AG20443 (cell line): ENCODE measurements at regions not wholly inside any gene's neighbourhood (a gene's known extent, or its start where the extent isn't known, plus 50 kb on each side); places are given as distances from the start of the nearest gene placed in this dataset.
"Not testable (repeated sequence)": the region's sequence is repeated elsewhere in the genome, so short reads cannot be mapped to it uniquely, and the experiment has no call there.

Experiments used
- DNase-seq: peaks from one replicate; pipeline ENCODE4 v3.0.0; 2012; ENCODE audit warnings: low spot score, mixed read lengths

DNA sequence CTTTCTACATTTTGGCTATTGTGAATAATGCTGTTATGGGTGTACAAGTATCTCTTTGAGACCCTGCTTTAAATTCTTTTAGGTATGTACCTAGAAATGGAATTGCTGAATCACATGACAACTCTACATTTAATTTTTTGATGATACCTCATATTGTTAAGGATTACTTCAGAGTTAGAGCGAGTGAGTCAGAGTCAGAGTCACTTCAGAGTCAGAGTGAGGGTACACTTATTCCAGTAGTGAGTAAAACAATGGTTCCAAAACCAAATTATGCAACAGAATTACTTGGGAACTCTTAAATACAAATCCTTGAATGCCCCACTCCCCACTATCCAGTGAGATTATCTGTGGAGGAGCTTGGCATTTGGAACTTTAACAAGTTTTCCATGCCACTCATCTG, 50.3 kb upstream of the SNRK start:
- no peak for DNase-seq

DNA sequence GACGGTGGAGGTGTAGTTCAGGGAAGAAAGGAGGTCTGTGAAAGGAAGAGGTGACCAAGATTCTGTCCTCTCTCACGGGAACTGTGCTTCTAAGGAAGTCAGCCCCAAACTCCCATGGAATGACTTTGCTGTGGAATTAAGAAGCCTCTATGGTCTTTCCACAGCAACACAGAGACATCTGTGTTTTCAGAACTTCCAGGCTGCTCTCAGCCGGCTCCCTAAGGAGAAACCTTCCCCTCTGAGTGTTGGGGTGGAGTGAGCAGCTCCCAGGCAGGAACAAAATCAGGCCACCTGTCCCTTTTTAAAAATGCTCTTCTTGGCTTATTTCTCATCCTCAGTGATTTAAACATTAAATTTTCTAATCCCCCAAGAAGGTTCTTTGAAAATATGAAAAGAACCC, 53.3 kb upstream of the SNRK start:
- no peak for DNase-seq

DNA sequence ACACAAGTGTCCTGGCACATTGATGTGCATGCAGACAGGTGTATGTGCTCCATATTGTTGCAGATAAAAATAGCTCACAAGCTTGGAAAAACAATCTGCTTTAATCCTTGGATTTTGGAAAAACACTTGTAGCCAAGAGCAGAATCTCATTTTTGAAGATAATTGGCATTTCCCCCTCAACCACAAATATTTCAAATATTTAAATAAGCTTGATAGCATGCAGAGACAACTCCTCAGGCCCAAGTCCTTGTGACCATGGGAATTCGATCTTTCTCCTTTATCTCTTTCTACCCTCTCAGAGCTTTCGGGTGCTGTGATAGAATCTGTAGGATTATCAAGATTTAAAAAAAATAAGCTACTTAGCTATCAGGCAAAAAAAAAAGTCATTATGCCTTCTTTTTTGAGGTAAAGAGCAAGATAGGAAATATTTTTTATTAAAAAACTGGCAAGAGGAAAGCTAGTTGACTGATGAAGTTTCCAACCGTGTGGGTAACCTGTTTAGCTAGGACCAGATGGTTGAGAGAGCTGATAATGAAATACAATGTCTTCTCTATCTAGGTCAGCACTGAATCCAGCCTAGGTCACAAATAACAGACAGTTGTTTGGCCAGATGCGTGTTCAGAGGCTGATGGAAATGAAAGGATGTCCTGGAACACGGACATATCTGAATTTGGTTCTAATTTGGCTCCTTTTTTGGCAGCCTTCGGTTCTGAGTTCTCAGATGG, 54.9 kb upstream of the SNRK start:
- peak; percentile 50 for DNase-seq

DNA sequence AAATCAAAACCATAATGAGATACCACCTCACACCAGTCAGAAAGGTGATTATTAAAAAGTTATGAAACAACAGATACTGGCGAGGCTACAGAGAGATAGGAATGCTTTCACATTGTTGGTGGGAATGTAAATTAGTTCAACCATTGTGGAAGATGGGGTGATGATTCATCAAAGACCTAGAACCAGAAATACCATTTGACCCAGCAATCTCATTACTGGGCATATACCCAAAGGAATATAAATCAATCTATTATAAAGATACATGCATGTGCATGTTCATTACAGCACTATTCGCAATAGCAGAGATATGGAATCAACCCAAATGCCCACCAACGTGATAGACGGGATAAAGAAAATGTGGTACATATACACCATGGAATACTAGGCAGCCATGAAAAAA, 56.5 kb upstream of the SNRK start:
- DNase-seq = not testable (repeated sequence)

DNA sequence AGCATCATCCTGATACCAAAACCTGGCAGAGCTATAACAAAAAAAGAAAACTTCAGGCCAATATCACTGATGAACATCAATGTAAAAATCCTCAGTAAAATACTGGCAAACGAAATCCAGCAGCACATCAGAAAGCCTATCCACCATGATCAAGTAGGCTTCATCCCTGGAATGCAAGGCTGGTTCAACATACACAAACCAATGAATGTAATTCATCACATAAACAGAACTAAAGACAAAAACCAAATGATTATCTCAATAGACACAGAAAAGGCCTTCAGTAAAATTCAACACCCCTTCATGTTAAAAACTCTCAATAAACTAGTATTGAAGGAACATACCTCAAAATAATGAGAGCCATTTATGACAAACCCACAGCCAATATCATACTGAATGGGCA, 58.7 kb upstream of the SNRK start:
- DNase-seq = not testable (repeated sequence)

DNA sequence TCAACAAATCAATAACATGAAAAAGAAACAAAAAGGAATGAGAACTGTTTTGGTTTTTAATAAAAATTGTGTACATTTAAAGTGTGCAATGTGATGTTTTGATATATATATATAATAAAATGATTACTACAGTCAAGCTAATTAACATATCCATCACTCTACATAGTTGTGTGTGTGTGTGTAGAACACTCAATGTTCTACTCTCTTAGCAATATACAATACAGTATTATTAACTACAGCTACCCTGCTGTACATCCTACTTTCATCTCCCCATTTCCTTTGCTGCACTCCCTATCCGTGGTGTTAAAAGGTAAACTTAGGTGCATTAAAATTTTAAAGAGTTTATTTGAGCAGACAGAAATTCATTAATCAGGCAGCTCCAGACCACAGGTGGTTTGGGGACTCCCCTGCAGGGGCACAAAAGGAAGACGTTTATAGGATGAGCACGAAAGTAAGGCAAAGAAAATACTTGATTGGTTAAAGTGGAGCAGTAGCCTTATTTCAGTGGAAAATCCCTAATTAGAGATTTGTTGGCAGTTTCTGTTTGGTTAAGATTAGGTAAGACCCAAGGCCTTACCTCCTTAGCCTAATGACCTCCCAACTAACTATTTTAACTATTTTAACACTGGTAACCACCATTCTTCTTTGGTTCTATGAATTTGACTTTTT, 61.8 kb upstream of the SNRK start:
- DNase-seq = no peak

DNA sequence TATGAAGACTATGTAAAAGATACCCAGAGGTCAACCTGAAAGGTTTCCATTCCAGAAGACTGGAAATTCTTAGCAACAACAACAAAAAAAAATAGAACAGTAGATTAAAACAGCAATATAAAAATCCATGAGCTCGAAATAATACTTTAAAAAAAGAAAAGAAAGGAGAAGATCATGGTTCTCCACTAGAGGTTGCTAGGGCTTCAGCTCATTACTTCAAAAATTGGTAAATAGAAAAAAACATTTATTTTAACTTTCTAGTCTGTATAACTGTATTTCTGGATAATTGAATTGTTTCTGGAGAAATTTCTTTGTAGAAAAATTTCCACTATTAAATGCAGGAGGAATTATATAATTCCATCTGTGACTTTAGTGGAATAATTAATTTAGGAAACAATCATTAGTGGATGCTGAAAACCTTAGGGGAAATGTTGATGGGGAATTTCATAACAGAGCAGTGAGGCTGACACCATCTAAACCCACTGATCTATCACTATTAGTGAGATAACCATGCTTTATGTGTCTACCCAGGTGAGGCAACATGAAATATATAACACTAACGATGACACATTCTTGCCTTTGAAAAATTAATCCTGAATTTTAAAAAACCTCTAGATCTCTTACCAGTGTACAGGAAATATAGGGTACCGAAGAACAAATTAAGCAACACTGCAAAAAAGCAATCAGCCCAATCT, 62.5 kb upstream of the SNRK start:
- DNase-seq = no peak

DNA sequence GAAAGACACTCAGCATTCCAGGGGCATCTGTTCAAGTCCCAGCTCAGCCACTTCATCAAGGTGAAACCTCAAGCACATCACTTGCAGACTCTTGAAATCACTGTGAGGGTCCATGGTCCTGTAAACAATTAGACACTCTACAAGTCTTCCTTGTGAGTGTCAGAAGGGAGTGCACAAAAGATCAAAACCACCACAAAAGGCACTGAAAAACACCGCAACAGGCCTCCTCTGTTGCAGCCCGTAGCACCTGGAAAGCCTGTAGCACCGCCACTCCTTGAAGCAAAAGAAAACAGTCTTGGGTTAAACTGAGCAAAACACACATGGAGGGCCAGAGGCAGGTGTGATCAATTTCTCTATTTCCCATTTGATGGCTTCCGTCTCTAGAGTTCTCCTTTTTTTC, 63.8 kb upstream of the SNRK start:
- DNase-seq = no peak

DNA sequence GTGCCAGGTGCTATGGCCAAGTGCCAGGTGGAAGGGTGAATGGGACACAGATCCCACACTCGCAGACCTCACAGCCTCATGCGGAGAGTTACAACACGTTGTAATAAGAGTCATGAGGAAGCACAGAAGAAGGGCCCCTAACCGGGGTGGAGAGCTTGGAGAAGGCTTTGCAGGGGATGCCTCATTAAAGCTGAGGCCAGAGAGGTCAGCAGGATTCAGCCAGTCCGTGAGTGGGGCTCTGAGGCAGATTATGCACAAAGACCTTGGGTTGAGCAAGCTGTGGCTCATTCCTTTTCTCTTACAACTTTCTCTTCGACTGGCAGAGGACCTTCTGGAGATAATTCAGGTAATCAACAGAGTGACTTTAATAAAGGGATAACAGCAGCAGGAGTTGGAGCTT, 65.3 kb upstream of the SNRK start:
- no peak for DNase-seq

DNA sequence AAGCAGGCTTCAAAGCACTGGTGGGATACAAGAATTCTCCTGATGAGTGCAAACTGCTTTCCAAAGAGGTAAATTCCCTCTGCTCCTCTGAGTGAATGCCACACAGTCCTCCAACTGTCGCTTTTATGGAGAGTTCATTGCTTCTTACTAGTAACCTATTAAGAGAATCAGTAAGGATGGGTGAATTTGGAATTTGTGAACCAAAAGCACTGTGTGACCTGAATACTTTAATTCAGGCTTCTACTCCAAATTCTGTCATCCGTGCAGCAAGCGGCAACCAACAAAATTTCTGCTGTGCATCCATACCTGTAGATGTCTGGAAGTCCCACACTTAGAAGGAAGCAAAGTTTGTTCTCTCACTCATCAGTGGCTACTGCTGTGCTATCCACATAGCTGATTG, 66.7 kb upstream of the SNRK start:
- no peak for DNase-seq

DNA sequence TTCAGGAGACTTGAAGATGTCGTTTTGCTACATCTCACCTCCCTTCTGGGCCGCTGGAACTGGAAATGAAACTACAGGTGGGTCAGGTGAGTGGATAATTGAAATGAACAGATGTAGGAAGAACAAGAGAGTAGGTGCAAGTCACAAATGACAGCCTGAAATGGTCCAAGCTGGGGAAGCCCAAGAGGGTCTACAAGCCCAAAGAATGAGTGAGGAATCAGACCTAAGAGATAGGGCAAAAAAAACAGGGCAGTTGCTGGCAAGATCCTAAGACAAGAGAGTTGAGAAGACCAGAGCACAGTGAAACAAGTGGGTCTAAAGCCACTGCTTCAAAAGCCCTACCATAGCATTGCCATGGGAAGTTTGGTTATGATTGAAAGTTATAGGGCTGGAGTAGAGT, 67.4 kb upstream of the SNRK start:
- no peak for DNase-seq

DNA sequence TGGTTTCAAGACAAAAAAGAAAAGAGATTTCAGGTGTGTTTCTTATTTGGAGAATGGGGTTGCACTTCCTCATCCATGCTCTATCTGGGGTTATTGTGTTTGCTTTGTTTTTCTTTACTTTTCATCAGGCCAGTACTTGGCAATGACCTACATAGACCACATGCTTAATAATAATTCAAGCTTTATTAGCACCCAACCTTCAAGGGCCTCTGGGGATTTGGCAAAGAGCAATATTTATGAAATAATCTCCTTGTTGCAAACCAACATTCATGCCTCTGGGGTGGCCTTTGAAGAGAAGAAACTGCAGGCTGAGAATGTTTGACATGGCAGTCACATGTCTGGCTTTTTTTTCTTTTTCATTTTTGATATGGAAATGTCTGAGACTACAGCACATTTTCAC, 68.2 kb upstream of the SNRK start:
- DNase-seq = no peak

DNA sequence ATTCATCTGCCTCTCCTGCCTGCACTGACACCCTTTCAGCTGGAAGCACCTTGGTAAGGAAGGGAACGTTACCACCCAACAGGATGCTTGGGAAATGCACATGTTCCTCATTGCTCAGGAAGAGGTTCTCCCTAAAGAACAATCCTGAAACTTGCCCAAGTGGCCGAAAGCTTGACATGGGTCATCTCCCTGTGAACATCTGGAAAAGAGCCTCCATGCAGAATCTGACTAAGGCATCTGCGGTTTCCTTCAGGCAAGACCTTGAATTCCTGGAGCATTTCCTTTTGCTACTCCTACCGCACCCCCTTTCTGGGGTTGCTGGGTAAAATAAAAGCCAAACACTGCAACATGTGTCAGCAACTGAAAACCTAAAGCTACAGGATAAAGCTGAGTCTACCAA, 68.7 kb upstream of the SNRK start:
- DNase-seq = peak; percentile 60

DNA sequence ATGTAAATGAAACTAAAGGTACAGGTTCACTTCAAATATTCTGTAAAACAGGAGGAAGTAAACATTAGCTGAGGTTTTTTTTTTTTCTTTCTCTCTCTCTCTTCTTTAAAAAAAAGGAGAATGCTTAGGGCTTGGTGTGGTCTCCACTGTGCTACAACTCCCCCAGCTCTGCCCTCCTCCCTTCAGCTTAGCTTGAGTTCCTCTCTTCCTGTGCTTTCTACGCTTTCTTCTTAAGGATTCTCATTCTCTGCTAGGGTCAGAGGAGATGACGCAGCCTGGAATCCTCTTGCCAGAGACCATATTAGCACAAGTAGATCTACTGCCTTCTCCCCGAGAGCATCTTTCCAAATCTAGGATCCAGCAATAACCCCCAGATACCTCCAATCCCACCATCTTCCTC, 69.1 kb upstream of the SNRK start:
- DNase-seq = no peak

DNA sequence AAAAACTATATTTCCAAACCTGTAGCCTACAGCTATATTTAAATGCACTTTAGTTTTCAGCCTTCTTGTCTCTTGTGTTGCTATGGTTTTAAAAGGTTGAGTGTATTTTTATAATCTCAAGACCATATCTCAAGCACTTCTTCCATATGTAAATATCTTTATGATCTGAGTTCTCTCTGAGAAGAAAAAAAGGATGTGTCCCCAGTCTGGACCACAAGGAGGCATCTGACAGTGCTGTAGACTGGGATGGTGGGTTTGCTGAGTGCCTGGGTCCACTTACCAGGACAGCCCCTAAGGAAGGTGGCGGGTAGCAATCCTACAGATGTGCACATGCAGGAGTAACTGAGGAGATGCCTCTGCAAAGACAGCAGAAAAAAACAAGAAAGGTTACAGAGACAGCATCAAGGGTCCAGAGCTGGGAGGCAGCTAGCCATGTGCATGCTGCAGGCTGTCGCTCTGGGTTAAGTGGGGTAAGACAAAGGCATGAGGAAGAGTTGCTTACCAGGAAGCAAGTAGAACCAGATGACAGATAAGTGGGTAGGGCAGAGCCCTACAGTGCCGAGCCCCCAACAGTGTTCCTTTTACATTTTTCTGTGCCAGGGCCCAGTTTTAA, 70.6 kb upstream of the SNRK start:
- no peak for DNase-seq

DNA sequence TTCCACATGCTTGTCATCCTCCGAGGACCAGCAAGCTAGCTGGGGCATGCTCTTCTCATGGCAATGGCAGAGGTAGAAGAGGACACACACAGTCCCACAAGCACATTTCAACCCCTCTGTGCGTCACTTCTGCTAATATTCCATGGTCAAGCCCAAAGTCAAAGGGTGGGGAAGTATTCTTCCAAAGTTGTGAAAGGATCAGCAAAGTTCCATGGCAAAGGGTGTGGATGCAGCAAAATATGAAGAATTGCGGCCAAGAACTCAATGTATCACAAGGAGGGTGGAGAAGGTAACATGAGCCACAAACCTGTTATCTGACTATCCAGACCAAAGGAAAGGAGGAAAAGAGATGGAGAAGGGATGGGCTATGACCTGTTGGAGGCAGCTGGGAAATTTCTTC, 71.2 kb upstream of the SNRK start:
- DNase-seq = no peak

DNA sequence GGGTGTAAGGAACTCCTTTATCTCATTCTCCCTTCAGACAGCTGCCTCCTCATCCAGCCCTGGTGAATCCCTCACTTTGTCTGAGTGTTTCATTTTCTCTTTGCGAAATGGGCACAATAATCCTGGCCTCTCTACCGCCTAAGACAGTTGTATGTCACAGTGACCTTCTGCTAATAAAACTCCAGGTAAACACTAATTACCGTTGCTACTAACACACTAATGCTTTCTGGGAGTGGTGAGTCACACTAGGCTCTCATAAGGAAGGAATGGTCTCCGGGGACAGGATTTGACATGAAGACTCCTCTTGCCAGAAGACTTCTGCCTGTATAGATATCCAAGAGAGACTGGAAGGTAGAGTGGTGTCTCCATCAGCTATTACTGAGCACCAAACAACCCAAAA, 71.7 kb upstream of the SNRK start:
- no peak for DNase-seq

DNA sequence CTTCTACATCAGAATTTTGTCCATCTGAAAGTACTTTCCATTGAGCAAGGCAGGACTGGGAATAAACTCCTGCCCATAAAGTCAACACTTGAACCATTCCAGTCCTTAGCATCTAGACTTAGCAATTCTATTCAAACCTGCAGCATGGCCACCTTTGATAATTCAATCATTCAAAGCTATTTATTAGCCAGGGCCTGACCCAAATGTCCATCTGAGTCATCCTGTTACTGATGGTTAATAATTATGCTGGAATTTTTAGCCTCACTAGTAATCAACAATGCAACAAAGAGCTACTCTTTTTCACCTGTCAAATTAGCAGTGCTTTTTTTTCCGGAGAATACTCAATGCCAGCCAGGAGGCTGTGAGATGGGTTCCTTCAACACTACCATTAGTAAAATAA, 72.7 kb upstream of the SNRK start:
- no peak for DNase-seq

DNA sequence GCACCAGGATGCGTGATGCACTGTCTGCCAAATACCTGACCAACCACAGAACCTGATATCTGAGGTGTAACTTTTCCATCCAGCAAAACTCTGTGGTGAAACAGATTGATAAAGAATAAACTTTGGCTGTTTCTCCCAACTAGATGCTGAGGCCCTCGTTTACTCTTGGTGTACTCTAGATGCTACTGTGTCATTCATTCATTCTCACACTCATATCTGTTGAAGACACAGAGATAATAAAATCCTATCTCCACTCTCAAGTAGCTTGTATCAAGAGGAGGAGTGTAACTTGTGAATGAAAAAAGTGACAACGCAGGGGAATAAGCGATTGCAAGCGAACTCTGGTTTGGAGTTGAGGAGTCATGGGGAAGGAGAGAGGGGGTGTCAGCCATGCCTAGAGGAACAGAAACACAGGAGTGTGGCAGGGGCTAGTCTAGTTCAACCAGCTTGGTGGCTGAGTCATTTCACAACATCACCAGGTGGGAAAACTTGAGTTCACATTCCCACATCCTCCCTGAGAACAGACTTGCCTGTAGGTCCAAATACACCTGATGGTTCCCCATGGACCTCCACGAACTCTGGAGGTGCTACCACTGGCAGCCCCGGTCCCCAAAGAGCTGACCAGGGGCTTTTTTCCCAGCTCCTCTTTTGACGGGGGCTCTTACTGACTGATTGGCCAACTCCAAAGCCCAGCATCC, 73.3 kb upstream of the SNRK start:
- DNase-seq = no peak

DNA sequence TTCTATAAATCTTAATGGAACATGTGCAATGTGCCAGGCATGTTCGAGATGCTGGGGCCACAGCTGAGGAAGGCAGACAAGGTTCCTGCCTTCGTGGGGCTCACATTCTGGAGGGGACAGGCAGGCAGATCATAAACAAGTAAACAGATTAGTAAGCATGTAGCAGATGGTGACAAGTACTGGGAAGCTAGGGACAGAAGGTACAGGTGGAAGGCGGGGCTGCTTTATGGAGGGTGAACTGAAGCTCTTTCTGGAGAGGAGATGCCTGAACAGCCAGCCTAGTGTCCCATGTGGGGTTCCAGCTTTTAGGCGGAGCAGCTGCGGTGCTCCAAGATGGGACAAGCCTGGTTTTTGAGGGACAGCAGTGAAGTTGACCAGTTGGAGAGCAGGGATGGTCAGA, 74.7 kb upstream of the SNRK start:
- DNase-seq = no peak

DNA sequence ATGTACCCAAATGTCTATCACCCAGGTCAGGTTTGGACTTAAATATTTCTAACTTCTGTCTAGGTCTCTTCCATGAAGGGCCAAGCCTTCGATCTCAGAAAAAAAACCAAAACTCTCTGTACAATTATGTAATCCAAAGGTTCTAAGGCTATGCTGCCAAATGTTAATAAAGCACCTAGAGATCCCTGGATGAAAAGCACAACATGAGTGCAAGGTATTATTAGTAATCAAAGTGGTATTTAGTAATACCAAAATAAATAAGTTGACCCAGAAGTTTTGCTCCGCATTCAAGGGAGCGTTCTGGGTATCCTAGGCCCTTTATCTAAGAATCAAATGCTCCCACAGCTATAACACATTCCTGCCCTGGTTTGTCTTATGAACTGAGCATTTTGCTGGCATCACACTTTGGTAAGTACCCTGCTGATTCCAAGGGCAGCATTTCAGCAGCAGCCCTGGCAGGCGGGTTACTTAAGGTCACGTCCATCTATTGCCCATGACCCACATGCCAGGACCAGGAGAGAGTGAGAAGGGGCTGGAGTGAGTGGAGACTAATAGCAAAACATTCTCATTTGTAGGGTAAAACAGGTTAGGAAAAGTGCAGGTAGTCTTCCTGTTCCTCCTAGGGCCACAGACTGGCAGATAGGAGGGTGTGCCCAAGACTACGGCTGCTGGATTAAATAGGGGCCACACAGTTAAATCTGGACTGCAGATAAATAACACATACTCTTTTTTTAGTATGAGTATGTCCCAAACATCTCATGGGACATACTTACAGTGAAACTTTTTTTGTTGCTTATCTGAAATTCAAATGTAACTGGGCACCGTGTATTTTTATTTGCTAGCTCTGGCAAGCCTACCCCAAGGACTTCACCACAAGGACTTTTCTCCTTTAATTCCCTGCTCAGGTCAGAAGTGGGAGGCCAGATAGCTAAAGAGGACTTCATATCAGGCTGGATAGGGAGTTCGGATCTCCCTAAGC, 76.0 kb upstream of the SNRK start:
- no peak for DNase-seq
